HG03066 (cell line): ENCODE measurements at regions not wholly inside any gene's neighbourhood (a gene's known extent, or its start where the extent isn't known, plus 50 kb on each side); places are given as distances from the start of the nearest gene placed in this dataset.

Experiments
- ATAC-seq: cut with Tn5 transposase; IDR thresholded peaks from one replicate; pipeline ENCODE4 v1.9.1; 2021; ENCODE audit warnings: low read depth; ENCODE audit not compliant: unreplicated experiment

- ATAC-seq, result no peak
These were observed 62.2 kb upstream of the OR4E1 start for GRCh38 chr14:21735639-21736307.

- ATAC-seq, result no peak
These were observed 61.6 kb upstream of the OR4E1 start for GRCh38 chr14:21735200-21735599.

GRCh38 chr14:21734457-21735074, 60.9 kb upstream of the OR4E1 start:
- no peak for ATAC-seq

- ATAC-seq, result no peak
These were observed 56.1 kb upstream of the OR4E1 start for GRCh38 chr14:21729703-21730233.

GRCh38 chr14:21725250-21725649, 51.6 kb upstream of the OR4E1 start:
- ATAC-seq, result no peak

GRCh38 chr14:21724090-21724973, 50.7 kb upstream of the OR4E1 start:
- ATAC-seq, result no peak

GRCh38 chr14:21723431-21724045, 49.9 kb upstream of the OR4E1 start:
- no peak for ATAC-seq
